Loucy (cell line): ENCODE measurements at regions not wholly inside any gene's neighbourhood (a gene's known extent, or its start where the extent isn't known, plus 50 kb on each side); places are given as distances from the start of the nearest gene placed in this dataset.

ENCODE experiments used
- H2AFZ ChIP-seq: fragments of 200-600 bp; sonication (generic); 2 replicates; pipeline ENCODE4 v1.6.0; 2016; ENCODE audit warnings: antibody characterized with exemption, mild to moderate bottlenecking, low read length, moderate library complexity
- H3F3A ChIP-seq: fragments of 200-600 bp; 2 replicates; pipeline ENCODE4 v1.6.0; 2016; ENCODE audit warnings: antibody characterized with exemption, low read depth, mild to moderate bottlenecking
- H3K27me3 ChIP-seq: fragments of 200-600 bp; sonication (generic); 2 replicates; pipeline ENCODE4 v1.6.1; 2014; ENCODE audit warnings: low read length, mild to moderate bottlenecking; ENCODE audit not compliant: insufficient read depth, poor library complexity, severe bottlenecking
- H3K36me3 ChIP-seq: fragments of 200-600 bp; sonication (generic); 2 replicates; pipeline ENCODE4 v1.6.1; 2016; ENCODE audit warnings: low read length; ENCODE audit not compliant: insufficient read depth
- H3K4me1 ChIP-seq: fragments of 200-600 bp; sonication (generic); 2 replicates; pipeline ENCODE4 v1.5.1; 2014; ENCODE audit warnings: low read length, mild to moderate bottlenecking; ENCODE audit not compliant: insufficient read depth, poor library complexity, severe bottlenecking
- H3K4me2 ChIP-seq: fragments of 200-600 bp; sonication (generic); 2 replicates; pipeline ENCODE4 v1.6.0; 2014; ENCODE audit warnings: antibody characterized with exemption, low read length, low read depth, mild to moderate bottlenecking; ENCODE audit not compliant: poor library complexity, severe bottlenecking
- H3K4me3 ChIP-seq: fragments of 200-600 bp; sonication (generic); 2 replicates; pipeline ENCODE4 v1.5.1; 2014; ENCODE audit warnings: low read length, mild to moderate bottlenecking, mixed read lengths; ENCODE audit not compliant: poor library complexity, severe bottlenecking
- H3K79me2 ChIP-seq: fragments of 200-600 bp; sonication (generic); 2 replicates; pipeline ENCODE4 v1.6.1; 2014; ENCODE audit warnings: low read length; ENCODE audit not compliant: insufficient read depth
- H3K9ac ChIP-seq: fragments of 200-600 bp; sonication (generic); 2 replicates; pipeline ENCODE4 v1.6.0; 2014; ENCODE audit warnings: mild to moderate bottlenecking, low read depth, low read length, moderate library complexity; ENCODE audit not compliant: poor library complexity, severe bottlenecking
- H3K9me2 ChIP-seq: fragments of 200-600 bp; sonication (generic); replicated peaks from 2 replicates; pipeline ENCODE4 v1.6.1; 2016; ENCODE audit warnings: low read depth, low read length, mixed read lengths
- H3K9me3 ChIP-seq: fragments of 200-600 bp; sonication (generic); 2 replicates; pipeline ENCODE4 v1.6.1; 2014; ENCODE audit warnings: mild to moderate bottlenecking, antibody characterized with exemption, low read length, low read depth; ENCODE audit not compliant: insufficient read depth
- H4K20me1 ChIP-seq: fragments of 200-600 bp; sonication (generic); 2 replicates; pipeline ENCODE4 v1.6.0; 2014; ENCODE audit warnings: antibody characterized with exemption, low read length, mild to moderate bottlenecking; ENCODE audit not compliant: insufficient read depth, poor library complexity, severe bottlenecking
- EZH2phosphoT487 ChIP-seq: fragments of 200-600 bp; IDR thresholded peaks from 2 replicates; pipeline ENCODE4 v1.6.1; 2018; ENCODE audit warnings: antibody characterized with exemption, mild to moderate bottlenecking, moderate library complexity, borderline replicate concordance
- TF ChIP-seq, protein P1 (sequence below): fragments of 200-600 bp; sonication (generic); conservative IDR thresholded peaks from 2 replicates; pipeline ENCODE4 v1.5.1; 2014; ENCODE audit warnings: mild to moderate bottlenecking, antibody characterized with exemption, low read length

- Histone ChIP-seq H3K79me2 (no peaks in the 10 kb centered on the region), H3K36me3 (no peaks in the 10 kb centered on the region), H3F3A (no peaks in the 10 kb centered on the region), H3K4me1 (no peaks in the 10 kb centered on the region), H4K20me1 (no peaks in the 10 kb centered on the region), H3K9me3 (peaks cover 10% of the 10 kb centered on the region; the same call in 1 of the 2 replicates), H3K4me3 (no peak overlapping the region), H3K27me3 (no peaks in the 10 kb centered on the region), H3K4me2 (no peak overlapping the region), H2AFZ (no peak overlapping the region), H3K9me2 (no peaks in the 10 kb centered on the region), H3K9ac (no peak overlapping the region)
- TF ChIP-seq EZH2phosphoT487 = no peak
These were observed 132.3 kb downstream of the TMEM30B start for GRCh38 chr14:61148742-61149350.

DNA sequence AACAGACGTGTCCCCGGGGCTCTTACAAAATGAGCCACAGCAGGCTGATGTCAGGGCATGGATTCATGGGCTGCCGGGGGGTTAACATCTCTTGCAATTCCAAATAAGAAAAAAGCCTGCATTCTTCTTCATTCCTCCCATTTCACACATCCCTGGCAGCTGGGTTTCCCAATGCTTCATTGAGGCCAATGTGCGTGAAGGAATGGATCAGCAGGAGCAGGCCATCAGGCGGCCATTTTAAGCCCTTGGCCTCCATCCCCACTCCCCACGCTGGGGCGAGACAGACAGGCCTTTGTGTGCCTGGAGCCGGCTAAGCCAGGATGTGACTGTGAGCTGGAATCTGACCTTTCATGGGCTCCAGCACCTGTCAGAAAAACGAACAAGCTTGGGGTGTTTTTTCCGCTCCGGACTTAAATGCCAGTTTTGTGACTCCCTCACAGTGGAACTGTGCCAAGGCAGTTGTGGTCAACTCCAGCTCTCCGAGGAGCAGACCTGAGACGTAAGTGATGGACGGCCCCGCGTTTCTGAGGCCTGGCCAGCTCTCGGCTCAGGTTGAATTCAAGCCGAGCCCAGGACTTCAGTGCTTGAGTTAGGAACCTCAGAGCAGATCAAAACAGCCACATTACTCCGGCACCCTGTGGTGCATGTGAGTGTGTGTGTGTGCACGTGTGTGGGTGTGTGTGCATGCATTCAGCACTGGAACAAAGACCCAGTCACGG lies 133.1 kb downstream of the TMEM30B start:
- H3K9me3 ChIP-seq = peaks cover 11% of the 10 kb centered on the region; the same call in 1 of the 2 replicates
- H3K36me3 ChIP-seq = no peaks in the 10 kb centered on the region
- no peaks in the 10 kb centered on the region for H3F3A ChIP-seq
- no peaks in the 10 kb centered on the region for H3K79me2 ChIP-seq
- no peak overlapping the region for H3K4me3 ChIP-seq
- H3K9ac ChIP-seq = no peak overlapping the region
- H3K4me2 ChIP-seq = no peak overlapping the region
- H2AFZ ChIP-seq = no peak overlapping the region
- H3K4me1 ChIP-seq = no peaks in the 10 kb centered on the region
- no peak for TF ChIP-seq EZH2phosphoT487
- TF ChIP-seq, protein P1, sequence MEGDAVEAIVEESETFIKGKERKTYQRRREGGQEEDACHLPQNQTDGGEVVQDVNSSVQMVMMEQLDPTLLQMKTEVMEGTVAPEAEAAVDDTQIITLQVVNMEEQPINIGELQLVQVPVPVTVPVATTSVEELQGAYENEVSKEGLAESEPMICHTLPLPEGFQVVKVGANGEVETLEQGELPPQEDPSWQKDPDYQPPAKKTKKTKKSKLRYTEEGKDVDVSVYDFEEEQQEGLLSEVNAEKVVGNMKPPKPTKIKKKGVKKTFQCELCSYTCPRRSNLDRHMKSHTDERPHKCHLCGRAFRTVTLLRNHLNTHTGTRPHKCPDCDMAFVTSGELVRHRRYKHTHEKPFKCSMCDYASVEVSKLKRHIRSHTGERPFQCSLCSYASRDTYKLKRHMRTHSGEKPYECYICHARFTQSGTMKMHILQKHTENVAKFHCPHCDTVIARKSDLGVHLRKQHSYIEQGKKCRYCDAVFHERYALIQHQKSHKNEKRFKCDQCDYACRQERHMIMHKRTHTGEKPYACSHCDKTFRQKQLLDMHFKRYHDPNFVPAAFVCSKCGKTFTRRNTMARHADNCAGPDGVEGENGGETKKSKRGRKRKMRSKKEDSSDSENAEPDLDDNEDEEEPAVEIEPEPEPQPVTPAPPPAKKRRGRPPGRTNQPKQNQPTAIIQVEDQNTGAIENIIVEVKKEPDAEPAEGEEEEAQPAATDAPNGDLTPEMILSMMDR = no peak
- H3K27me3 ChIP-seq = no peaks in the 10 kb centered on the region
- H3K9me2 ChIP-seq = no peaks in the 10 kb centered on the region
- H4K20me1 ChIP-seq = no peaks in the 10 kb centered on the region

- H3K9ac ChIP-seq = no peak overlapping the region
- H4K20me1 ChIP-seq = no peaks in the 10 kb centered on the region
- no peaks in the 10 kb centered on the region for H3K36me3 ChIP-seq
- no peaks in the 10 kb centered on the region for H3K4me1 ChIP-seq
- TF ChIP-seq EZH2phosphoT487 = no peak
- TF ChIP-seq, protein P1 = no peak
- H3K9me2 ChIP-seq = no peaks in the 10 kb centered on the region
- H3K27me3 ChIP-seq = no peaks in the 10 kb centered on the region
- H3K79me2 ChIP-seq = no peaks in the 10 kb centered on the region
- peaks cover 11% of the 10 kb centered on the region; the same call in 1 of the 2 replicates for H3K9me3 ChIP-seq
- no peak overlapping the region for H3K4me2 ChIP-seq
- no peak overlapping the region for H2AFZ ChIP-seq
- no peaks in the 10 kb centered on the region for H3F3A ChIP-seq
- no peak overlapping the region for H3K4me3 ChIP-seq
These were observed 133.7 kb downstream of the TMEM30B start for GRCh38 chr14:61147381-61147821.
